Activated T-cell treated with anti-CD3 and anti-CD28 coated beads, Interleukin-2, amount 50 U/mL, for 1 hour (primary cell): ENCODE measurements at regions not wholly inside any gene's neighbourhood (a gene's known extent, or its start where the extent isn't known, plus 50 kb on each side); places are given as distances from the start of the nearest gene placed in this dataset.

ENCODE experiments used
- DNase-seq: peaks from one replicate; pipeline ENCODE4 v3.0.0-alpha.2; 2020

- no peak for DNase-seq
Observed at GRCh38 chr2:195495351-195495750, 161.7 kb upstream of the SLC39A10 start.

- DNase-seq, result no peak
Observed at GRCh38 chr2:195494451-195494850, 162.6 kb upstream of the SLC39A10 start.

- DNase-seq, result no peak
Observed at GRCh38 chr2:195493416-195493815, 163.6 kb upstream of the SLC39A10 start.

GRCh38 chr2:195490319-195490718, 166.7 kb upstream of the SLC39A10 start:
- DNase-seq, result no peak

DNA sequence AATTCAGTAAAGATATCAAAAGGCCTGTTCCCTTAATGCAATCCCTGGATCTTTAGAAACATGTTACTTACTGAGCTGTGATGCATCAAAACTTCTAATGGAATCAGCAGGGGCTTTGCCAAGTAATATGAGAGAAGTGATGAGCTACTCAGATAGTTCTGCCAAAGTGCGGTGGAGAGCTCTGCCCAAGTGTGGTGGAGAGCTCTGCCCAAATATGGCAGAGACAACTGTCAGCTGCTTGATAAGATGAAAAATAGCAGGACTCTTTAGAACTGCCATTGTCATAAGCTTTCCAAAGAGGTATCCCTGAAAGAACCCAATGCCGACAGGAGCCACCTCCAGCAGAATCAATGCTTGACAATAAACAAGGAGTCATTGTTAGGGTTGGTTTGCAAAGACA, 167.9 kb upstream of the SLC39A10 start:
- DNase-seq, result no peak

- no peak for DNase-seq
Observed at GRCh38 chr2:195488567-195488966, 168.5 kb upstream of the SLC39A10 start.

GRCh38 chr2:195486987-195487644, 169.9 kb upstream of the SLC39A10 start:
- no peak for DNase-seq

- no peak for DNase-seq
Observed at GRCh38 chr2:195486520-195486919, 170.5 kb upstream of the SLC39A10 start.

DNA sequence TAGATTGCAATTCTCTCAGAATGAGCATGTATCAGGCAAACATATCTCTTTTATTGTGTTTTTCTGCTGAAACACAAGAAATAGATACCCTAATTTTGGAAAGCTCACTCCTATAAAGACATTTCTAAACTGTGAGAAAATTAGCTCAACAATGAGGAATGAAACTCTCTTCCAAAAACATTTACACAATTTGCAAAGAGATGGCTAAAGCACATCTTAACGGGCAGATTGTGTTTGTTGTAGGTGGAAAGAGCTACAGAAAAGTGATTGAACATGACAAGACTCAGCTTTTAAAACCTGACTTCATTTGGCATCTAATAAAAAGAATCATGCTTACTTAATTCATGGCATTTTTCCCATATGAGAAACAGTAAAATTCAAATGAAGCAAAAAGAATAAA, 175.0 kb upstream of the SLC39A10 start:
- no peak for DNase-seq

- DNase-seq, result no peak
Observed at GRCh38 chr2:195480121-195480520, 176.9 kb upstream of the SLC39A10 start.

GRCh38 chr2:195479407-195479806, 177.6 kb upstream of the SLC39A10 start:
- no peak for DNase-seq

GRCh38 chr2:195477996-195478382, 179.0 kb upstream of the SLC39A10 start:
- DNase-seq, result no peak

DNA sequence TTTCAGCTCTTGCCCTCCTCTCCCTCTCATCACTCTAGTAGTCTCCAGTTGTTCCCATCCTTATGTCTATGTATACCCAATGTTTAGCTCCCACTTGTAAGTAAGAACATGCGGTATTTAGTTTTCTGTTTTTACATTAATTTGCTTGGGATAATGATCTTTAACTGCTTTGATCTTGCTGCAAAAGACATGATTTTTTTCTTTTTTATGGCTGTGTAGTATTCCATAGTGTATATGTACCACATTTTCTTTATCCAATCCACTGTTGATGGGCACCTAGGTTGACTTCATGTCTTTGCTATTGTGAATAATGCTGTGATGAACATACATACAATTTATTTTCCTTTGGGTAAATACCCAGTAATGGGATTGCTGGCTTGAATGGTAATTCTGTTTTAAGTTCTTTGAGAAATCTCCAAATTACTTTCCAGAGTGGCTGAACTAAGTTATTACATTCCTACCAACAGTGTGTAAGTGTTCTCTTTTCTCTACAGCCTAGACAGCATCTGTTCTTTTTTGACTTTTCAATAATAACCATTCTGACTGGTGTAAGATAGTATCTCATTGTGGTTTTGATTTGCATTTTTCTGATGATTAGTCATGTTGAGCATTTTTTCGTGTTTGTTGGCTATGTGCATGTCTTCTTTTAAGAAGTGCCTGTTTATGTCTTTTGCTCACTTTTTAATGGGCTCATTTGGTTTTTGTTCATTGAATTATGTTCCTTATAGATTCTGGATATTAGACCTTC, 179.6 kb upstream of the SLC39A10 start:
- no peak for DNase-seq

DNA sequence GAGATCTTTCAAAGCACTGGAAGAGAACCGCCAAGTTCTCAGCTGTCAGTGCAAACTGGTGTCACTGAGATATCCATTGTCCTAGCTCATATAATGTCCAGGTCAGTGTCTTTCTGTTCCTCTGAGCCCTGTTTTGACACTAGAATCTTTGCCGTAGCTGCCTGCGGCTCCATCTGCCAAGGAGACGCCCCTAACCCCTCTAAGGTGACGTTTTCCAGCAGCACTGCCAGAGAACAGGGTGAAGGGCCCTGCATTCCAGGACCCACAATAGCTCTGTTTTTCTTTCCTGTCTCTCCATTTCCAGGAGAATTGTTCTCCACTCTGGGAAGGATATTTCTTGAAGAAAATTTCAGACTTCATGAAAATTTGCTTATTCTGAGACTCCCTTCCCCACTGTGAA, 181.7 kb upstream of the SLC39A10 start:
- DNase-seq, result no peak

GRCh38 chr2:195473862-195474261, 183.2 kb upstream of the SLC39A10 start:
- DNase-seq, result no peak

GRCh38 chr2:195472501-195473234, 184.4 kb upstream of the SLC39A10 start:
- DNase-seq, result no peak

- no peak for DNase-seq
Observed at GRCh38 chr2:195471807-195472206, 185.2 kb upstream of the SLC39A10 start.

DNA sequence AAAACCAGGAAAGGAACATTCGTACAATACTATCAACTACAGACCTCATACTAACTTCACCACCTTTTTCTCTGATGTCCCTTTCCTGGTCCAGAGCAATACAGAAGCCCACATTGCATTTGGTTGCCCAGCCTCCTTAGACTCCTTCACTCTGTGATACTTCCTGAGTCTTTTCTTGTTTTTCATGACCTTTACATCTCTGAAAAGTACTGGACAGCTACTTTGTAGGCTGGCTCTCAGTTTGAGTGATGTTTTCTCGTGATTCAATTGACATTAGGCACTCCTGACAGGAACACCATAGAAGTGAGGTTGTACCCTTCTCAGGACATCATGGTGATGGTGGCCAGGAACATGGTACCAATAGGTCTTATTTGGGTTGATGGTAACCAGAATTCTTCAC, 185.9 kb upstream of the SLC39A10 start:
- DNase-seq, result no peak

DNA sequence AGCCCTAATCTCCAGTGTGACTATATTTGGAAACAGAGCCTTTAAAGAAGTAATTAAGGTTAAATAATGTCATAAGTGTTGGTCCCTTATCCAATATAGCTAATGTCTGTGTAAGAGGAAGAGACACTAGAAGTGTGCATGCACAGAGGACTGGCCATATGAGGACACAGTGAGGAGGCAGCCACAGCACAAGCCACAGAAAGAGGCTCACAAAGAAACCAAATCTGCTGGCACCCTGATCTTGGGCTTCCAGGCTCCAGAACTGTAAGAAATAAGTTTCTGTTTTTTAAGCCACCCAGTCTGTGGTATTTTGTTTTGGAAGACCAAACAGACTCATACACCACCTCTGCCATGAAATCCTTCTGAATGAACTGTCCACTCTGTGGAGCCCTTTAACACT, 186.4 kb upstream of the SLC39A10 start:
- no peak for DNase-seq

DNA sequence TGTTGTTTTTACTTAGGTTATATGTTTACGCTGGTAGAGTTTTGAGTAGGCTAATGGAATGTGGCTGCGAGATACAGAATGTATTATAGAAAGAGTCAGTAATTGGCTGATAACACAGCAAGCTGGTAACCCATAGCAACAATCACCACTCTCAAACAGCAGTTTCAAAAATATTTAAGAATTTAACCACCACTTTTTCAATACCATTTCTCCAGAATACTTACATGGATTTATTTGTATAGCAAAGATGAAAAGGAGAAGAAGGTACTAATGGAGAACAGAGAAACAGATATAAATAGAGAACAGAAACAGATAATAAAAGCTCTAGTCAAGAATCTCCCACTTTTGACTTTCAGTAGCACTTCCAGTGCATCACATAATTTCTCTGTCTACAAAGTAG, 188.3 kb upstream of the SLC39A10 start:
- DNase-seq, result no peak

- DNase-seq, result no peak
Observed at GRCh38 chr2:195466427-195466826, 190.6 kb upstream of the SLC39A10 start.

DNA sequence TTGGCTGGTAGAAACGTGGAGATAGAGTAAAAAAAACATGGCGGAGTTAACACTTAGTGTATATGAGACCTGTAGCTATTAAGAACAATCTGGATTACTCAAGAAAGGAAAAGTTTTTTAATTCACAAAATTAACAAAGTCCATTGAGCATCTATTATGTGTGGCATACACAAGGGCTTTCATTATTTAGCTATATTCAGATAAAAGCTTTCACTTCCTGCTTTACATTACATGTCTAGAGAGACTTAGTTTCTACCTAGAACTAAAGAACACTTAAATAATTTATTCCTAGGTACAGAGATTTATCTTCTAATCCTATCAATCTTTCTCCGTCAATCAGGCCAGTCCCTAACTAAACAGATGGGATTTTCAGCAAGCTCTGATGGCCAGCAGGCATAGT, 196.0 kb upstream of the SLC39A10 start:
- no peak for DNase-seq

- no peak for DNase-seq
Observed at GRCh38 chr2:195458936-195459335, 198.1 kb upstream of the SLC39A10 start.

DNA sequence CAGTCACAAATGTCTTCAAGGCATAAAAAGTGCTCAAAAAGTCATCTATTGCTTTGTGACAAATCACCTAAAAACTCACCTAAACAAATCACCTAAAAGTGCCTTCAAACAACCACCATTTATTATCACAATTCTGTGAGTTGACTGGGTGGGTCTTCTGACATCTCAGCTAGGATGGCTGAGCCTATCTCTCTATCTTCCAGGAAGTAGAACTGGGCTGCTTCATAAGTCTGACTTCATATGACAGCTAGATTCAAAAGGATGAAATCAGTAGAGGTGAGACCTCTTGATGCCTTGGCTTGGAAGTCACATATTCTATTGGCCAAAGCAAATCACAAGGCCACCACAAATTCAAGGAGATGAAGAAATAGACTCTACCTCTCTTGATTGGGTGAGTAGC, 199.2 kb upstream of the SLC39A10 start:
- no peak for DNase-seq
